ENCODE measurements at regions not wholly inside any gene's neighbourhood (a gene's known extent, or its start where the extent isn't known, plus 50 kb on each side); places are given as distances from the start of the nearest gene placed in this dataset.

GRCh38 chr22:48896766-48897644 lies 930.7 kb downstream of the BRD1 start:
- TF ChIP-seq CTCF (IDR thresholded peaks at IDR 0.05; ENCODE audit: low read length): no peak
- no peak for TF ChIP-seq EZH2 (optimal IDR thresholded peaks at IDR 0.05; ENCODE audit: low read depth, low read length)
- no peak for TF ChIP-seq EZH2phosphoT487 (IDR thresholded peaks at IDR 0.05; ENCODE audit: low read length)

Measured in MM.1S (cell line).